ENCODE measurements at regions not wholly inside any gene's neighbourhood (a gene's known extent, or its start where the extent isn't known, plus 50 kb on each side); places are given as distances from the start of the nearest gene placed in this dataset.

- no peak for TF ChIP-seq CTCF (conservative IDR thresholded peaks at IDR 0.05; ENCODE audit: low read length)
- TF ChIP-seq EZH2phosphoT487 (IDR thresholded peaks at IDR 0.05; ENCODE audit: borderline replicate concordance): no peak
These were observed 229.6 kb upstream of the NAV3 start for GRCh38 chr12:77601069-77601468.

Data from Loucy (cell line).